Right atrium auricular region (tissue), 2 donors: ENCODE measurements at regions not wholly inside any gene's neighbourhood (a gene's known extent, or its start where the extent isn't known, plus 50 kb on each side); places are given as distances from the start of the nearest gene placed in this dataset.
"Not testable (repeated sequence)": the region's sequence is repeated elsewhere in the genome, so short reads cannot be mapped to it uniquely, and the experiment has no call there.

Experiments used
- DNase-seq: peaks from one replicate; pipeline ENCODE4 v3.0.0-alpha.2; 2019; ENCODE audit warnings: low spot score
- H3K27ac ChIP-seq, 2 donors: fragments of 200-600 bp; sonication (generic); 1 replicate in 1 of 2; 2 replicates in 1 of 2; pipeline ENCODE4 v1.5.1; 2016 to 2019
- H3K27me3 ChIP-seq, 2 donors: fragments of 200-600 bp; sonication (generic); one replicate each; pipeline versions ENCODE4 v1.5.1 to v1.6.0; 2017 to 2019
- H3K36me3 ChIP-seq: fragments of 200-600 bp; sonication (generic); one replicate; pipeline ENCODE4 v1.5.1; 2016
- H3K4me1 ChIP-seq, 2 donors: fragments of 200-600 bp; sonication (generic); one replicate each; pipeline versions ENCODE4 v1.5.1 to v1.6.0; 2017 to 2019
- H3K4me3 ChIP-seq, 2 donors: fragments of 200-600 bp; sonication (generic); 1 replicate in 1 of 2; 2 replicates in 1 of 2; pipeline ENCODE4 v1.5.1; 2017 to 2019; ENCODE audit warnings: mild to moderate bottlenecking in 1 of 2, moderate library complexity in 1 of 2
- H3K9me3 ChIP-seq, 2 donors: fragments of 200-600 bp; sonication (generic); one replicate each; pipeline ENCODE4 v1.5.1; 2019
- TF ChIP-seq, protein P1 (sequence below), 2 donors: fragments of 200-600 bp; sonication (generic); IDR thresholded peaks; one replicate each; pipeline ENCODE4 v1.5.1; 2019; ENCODE audit warnings: antibody characterized with exemption in 2 of 2

- no peak overlapping the region for H3K27ac ChIP-seq
- H3K9me3 ChIP-seq: no peaks in the 10 kb centered on the region
- no peaks in the 10 kb centered on the region for H3K36me3 ChIP-seq
- H3K27me3 ChIP-seq: no peaks in the 10 kb centered on the region
- TF ChIP-seq, protein P1, sequence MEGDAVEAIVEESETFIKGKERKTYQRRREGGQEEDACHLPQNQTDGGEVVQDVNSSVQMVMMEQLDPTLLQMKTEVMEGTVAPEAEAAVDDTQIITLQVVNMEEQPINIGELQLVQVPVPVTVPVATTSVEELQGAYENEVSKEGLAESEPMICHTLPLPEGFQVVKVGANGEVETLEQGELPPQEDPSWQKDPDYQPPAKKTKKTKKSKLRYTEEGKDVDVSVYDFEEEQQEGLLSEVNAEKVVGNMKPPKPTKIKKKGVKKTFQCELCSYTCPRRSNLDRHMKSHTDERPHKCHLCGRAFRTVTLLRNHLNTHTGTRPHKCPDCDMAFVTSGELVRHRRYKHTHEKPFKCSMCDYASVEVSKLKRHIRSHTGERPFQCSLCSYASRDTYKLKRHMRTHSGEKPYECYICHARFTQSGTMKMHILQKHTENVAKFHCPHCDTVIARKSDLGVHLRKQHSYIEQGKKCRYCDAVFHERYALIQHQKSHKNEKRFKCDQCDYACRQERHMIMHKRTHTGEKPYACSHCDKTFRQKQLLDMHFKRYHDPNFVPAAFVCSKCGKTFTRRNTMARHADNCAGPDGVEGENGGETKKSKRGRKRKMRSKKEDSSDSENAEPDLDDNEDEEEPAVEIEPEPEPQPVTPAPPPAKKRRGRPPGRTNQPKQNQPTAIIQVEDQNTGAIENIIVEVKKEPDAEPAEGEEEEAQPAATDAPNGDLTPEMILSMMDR (IDR thresholded peaks at IDR 0.05): no peak
- H3K4me3 ChIP-seq: no peak overlapping the region
- no peaks in the 10 kb centered on the region for H3K4me1 ChIP-seq
- no peak for DNase-seq
Observed at GRCh38 chr16:17559394-17559793, 88.6 kb upstream of the XYLT1 start.

DNA sequence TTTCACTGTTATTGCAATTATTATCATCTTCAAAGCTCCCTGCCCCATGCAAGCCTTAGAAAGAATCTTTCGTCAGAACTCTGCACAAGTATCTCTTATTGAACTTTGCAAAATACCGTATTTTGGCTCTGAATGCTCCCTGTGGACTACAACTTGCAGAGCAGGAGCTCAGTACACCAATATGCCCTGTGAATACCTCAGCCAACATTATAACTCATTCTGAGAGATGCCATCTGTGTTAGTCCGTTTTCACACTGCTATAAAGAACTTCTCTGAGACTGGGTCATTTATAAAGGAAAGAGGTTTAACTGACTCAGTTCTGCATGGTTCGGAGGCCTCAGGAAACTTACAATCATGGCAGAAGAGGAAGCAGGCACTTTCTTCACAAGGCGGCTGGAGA lies 87.2 kb upstream of the XYLT1 start:
- H3K27me3 ChIP-seq: no peaks in the 10 kb centered on the region
- no peak for DNase-seq
- no peak overlapping the region for H3K4me3 ChIP-seq

GRCh38 chr16:17557480-17557879 lies 86.7 kb upstream of the XYLT1 start:
- Histone ChIP-seq H3K36me3 (no peaks in the 10 kb centered on the region), H3K27ac (no peak overlapping the region), H3K4me3 (no peak overlapping the region), H3K9me3 (no peaks in the 10 kb centered on the region), H3K27me3 (no peaks in the 10 kb centered on the region), H3K4me1 (no peaks in the 10 kb centered on the region)
- no peak for DNase-seq
- TF ChIP-seq, protein P1 (IDR thresholded peaks at IDR 0.05): no peak

More for the DNA sequence above, 87.2 kb upstream of the XYLT1 start:
- Histone ChIP-seq H3K27ac (no peak overlapping the region), H3K4me1 (no peaks in the 10 kb centered on the region), H3K36me3 (no peaks in the 10 kb centered on the region), H3K9me3 (no peaks in the 10 kb centered on the region)
- TF ChIP-seq, protein P1 (IDR thresholded peaks at IDR 0.05): no peak

GRCh38 chr16:17556276-17557052 lies 85.7 kb upstream of the XYLT1 start:
- no peak overlapping the region for H3K4me3 ChIP-seq
- H3K27ac ChIP-seq: no peak overlapping the region
- H3K4me1 ChIP-seq: no peaks in the 10 kb centered on the region
- H3K36me3 ChIP-seq: no peaks in the 10 kb centered on the region
- TF ChIP-seq, protein P1 (IDR thresholded peaks at IDR 0.05): peak; percentile 15 to 53
- DNase-seq: no peak
- no peaks in the 10 kb centered on the region for H3K9me3 ChIP-seq
- no peaks in the 10 kb centered on the region for H3K27me3 ChIP-seq

DNA sequence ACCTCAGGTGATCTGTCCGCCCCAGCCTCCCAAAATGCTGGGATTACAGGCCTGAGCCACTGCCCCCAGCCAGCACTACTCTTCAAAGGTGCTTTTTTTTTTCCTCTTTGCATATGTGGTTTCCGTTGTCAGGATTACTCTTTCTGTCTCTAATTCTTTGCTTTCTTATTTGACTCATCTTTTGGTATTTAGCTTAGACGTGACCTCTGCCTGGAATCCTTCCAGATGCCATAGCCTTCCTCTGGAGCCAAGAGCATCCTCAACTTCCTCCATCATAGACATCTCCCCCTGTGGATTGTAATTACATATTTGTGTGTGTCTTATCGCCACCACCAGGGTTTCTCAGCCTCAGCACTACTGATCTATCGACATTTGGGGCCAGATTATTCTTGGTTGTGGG lies 84.4 kb upstream of the XYLT1 start:
- no peaks in the 10 kb centered on the region for H3K9me3 ChIP-seq
- no peaks in the 10 kb centered on the region for H3K4me1 ChIP-seq
- no peak for DNase-seq
- TF ChIP-seq, protein P1 (IDR thresholded peaks at IDR 0.05): no peak
- no peak overlapping the region for H3K27ac ChIP-seq
- no peaks in the 10 kb centered on the region for H3K27me3 ChIP-seq
- no peak overlapping the region for H3K4me3 ChIP-seq
- no peaks in the 10 kb centered on the region for H3K36me3 ChIP-seq

- no peaks in the 10 kb centered on the region for H3K27me3 ChIP-seq
- H3K9me3 ChIP-seq: no peaks in the 10 kb centered on the region
- no peaks in the 10 kb centered on the region for H3K4me1 ChIP-seq
- no peak for DNase-seq
- H3K36me3 ChIP-seq: no peaks in the 10 kb centered on the region
- no peak overlapping the region for H3K27ac ChIP-seq
- H3K4me3 ChIP-seq: no peak overlapping the region
- TF ChIP-seq, protein P1 (IDR thresholded peaks at IDR 0.05): no peak
Observed at GRCh38 chr16:17552351-17552750, 81.6 kb upstream of the XYLT1 start.

DNA sequence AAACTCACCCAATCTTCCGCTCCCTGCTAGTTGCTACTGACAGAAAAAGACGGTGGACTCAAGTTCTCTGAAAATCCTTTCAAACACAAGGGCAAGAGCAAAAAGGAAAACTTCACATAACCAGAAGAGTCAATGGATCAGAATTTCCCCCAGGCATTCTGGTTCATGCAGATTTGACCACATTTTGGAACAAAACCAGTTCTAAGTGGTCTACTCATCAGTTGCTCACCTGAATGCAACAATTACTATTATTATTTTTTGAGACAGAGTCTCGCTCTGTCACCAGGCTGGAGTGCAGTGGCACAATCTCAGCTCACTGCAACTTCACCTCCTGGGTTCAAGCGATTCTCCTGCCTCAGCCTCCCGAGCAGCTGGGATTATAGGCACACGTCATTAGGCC lies 80.9 kb upstream of the XYLT1 start:
- not testable (repeated sequence) for DNase-seq, H3K27me3 ChIP-seq, H3K4me3 ChIP-seq, H3K27ac ChIP-seq, H3K4me1 ChIP-seq, H3K36me3 ChIP-seq, H3K9me3 ChIP-seq
